ENCODE measurements at regions not wholly inside any gene's neighbourhood (a gene's known extent, or its start where the extent isn't known, plus 50 kb on each side); places are given as distances from the start of the nearest gene placed in this dataset.

DNA sequence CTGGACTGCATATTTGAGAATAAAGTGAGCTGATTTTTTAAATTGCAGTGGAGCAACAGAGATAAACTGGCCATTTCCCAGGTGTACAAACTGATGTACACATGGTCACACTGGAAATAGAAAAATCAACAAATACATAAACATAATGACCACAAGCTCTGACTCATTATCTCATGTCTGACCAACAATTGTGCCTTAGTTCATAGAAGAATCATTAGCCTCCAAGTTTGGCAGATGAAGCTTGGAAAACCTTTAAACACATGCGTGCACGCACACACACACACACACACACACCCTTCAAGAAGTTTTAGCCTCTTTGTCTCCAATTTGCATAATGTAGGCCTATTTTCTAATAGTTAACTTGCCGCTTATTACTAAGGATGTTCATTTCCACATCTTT, 308.9 kb upstream of the POM121L12 start:
- intact Hi-C loops (cut with DNase I), result loop anchor here (10.0 kb wide), 1 partner anchor 1358 kb away; no protein-coding TSS in a partner anchor
- DNase-seq (ENCODE audit: low spot score) (no peak), ATAC-seq (no peak)

DNA sequence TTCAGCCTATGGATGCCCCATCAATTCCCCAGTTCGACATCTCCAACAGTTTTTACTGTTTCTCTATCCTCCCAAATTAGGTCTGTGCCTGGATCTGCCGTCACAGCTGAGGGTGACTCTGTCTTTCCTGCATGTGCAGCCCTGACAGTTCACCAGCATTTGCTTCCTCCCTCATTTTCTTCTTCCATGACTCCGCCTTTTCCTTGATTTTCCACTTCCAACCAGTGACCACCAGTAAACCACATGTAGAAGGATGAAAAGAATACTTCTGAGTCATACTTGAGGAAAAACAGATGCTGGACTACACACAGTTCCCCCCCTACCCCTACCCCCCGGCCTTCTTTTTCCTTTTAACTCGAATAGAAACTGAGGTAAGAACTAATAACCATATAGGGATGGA, 311.8 kb upstream of the POM121L12 start:
- intact Hi-C loops (cut with DNase I), result loop anchor here (10.0 kb wide), 1 partner anchor 1361 kb away; no protein-coding TSS in a partner anchor
- ATAC-seq, result no peak
- no peak for DNase-seq (ENCODE audit: low spot score)

GRCh38 chr7:52720856-52721255, 314.6 kb upstream of the POM121L12 start:
- intact Hi-C loops (cut with DNase I), result loop anchor here (10.0 kb wide), 1 partner anchor 1364 kb away; no protein-coding TSS in a partner anchor
- DNase-seq (ENCODE audit: low spot score), result no peak
- no peak for ATAC-seq

GRCh38 chr7:52719677-52720076, 315.8 kb upstream of the POM121L12 start:
- intact Hi-C loops (cut with DNase I), result loop anchor here (10.0 kb wide), 1 partner anchor 1365 kb away; no protein-coding TSS in a partner anchor
- ATAC-seq (no peak), DNase-seq (ENCODE audit: low spot score) (no peak)

GRCh38 chr7:52715701-52716100, 319.7 kb upstream of the POM121L12 start:
- intact Hi-C loops (cut with DNase I), result no loop called here
- DNase-seq (ENCODE audit: low spot score) (no peak), ATAC-seq (no peak)

GRCh38 chr7:52712938-52713337, 322.5 kb upstream of the POM121L12 start:
- ATAC-seq, result no peak
- DNase-seq (ENCODE audit: low spot score), result no peak
- intact Hi-C loops (cut with DNase I), result no loop called here

GRCh38 chr7:52711951-52712350, 323.5 kb upstream of the POM121L12 start:
- DNase-seq (ENCODE audit: low spot score), result no peak
- no peak for ATAC-seq
- intact Hi-C loops (cut with DNase I), result no loop called here

- intact Hi-C loops (cut with DNase I), result no loop called here
- ATAC-seq, result no peak
- DNase-seq (ENCODE audit: low spot score), result no peak
Measured at GRCh38 chr7:52708846-52709245, 326.6 kb upstream of the POM121L12 start.

- intact Hi-C loops (cut with DNase I), result no loop called here
- DNase-seq (ENCODE audit: low spot score) (no peak), ATAC-seq (no peak)
Measured at GRCh38 chr7:52705768-52706167, 329.7 kb upstream of the POM121L12 start.

- no peak for DNase-seq (ENCODE audit: low spot score)
- no peak for ATAC-seq
- intact Hi-C loops (cut with DNase I), result no loop called here
Measured at GRCh38 chr7:52700349-52700748, 335.1 kb upstream of the POM121L12 start.

DNA sequence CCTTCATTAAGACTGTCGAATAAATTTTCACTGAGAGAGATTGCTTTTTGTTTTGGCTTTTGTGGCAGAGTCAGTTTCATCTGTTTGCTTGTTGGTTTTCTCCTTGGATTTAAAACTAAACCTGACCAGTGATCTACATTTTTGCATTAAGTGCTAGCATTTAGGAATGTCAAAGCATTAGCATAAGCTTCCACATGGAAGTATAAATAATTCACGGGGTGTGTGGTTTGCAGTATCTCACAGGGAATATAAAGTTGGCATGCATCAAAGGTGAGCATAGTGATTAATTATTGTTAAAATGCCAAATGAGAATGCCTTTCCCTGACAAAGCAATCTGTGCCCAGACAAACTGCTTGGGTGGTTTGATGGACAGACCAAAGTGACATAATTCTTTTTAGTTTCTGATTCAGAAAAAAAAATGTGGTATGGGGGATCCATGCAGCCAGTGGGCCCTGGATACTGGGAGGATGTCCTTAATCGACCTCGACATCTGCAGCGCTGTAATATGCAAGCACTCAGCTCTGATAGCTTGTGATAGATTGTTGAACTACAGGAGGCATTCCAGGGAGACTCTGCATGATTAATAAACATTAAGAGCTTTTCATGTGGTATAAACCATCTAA, 339.3 kb upstream of the POM121L12 start:
- no peak for ATAC-seq
- intact Hi-C loops (cut with DNase I), result no loop called here

DNA sequence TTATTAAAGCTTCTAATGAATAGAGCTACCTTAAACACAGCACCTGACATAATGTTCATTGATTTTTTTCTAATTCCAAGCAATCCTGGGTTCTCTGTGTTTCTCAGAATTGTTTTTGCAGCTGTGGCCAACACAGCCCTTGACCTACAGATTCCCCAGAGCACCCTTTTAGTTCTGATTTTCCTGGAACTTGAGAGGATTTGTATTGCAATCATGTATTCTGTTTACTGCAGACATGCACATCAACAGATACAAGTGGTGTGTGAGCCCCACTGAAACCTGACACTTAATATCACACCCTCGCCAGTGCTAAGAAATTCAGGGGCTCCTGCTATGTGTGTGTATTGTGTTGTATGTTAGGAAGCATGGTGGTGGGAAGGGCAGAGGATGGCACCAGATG, 344.2 kb upstream of the POM121L12 start:
- ATAC-seq (peak; percentile 95), DNase-seq (ENCODE audit: low spot score) (no peak)
- intact Hi-C loops (cut with DNase I), result no loop called here

More for the DNA sequence above, 339.3 kb upstream of the POM121L12 start:
- no peak for DNase-seq (ENCODE audit: low spot score)

- ATAC-seq, result no peak
- intact Hi-C loops (cut with DNase I), result no loop called here
- no peak for DNase-seq (ENCODE audit: low spot score)
Measured at GRCh38 chr7:52689912-52690311, 345.5 kb upstream of the POM121L12 start.

DNA sequence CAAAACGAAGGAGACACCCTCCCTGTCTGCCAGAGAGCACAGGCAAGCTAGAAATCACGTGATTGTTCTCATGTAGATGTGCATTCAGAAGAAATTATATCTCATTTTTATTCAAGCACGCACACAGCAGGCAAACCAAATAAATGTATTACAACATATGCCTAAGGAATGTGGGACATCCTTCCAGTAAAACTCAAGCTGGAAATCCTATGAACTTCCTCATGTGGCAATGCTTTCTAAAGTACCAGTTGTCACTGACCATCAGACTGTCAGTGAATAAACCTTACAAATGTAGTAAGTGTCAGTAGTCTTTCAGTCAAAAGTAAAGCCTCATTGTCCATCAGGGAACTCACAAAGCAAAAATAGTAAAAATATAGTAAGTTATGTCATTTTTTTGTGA, 350.1 kb upstream of the POM121L12 start:
- DNase-seq (ENCODE audit: low spot score) (no peak), ATAC-seq (no peak)
- intact Hi-C loops (cut with DNase I), result no loop called here

DNA sequence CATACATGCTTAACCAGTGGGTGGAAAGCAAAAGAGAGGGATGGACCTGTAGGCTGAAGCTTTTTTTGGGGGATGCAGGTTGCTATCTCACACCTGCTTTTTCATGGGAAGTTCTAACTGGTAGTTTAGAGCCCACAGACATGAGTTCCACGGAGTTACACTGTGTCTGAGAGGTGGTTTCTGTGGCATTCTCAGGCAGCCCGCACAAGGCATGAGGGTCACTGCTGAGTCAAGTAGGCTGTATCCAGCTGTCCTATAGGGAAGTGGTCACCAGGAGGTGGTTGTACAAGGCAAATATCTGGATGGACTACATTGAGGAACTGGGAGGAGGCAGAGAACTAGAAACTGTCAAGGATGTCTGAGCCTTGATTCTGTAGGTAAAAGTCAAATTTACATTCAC, 351.0 kb upstream of the POM121L12 start:
- no peak for DNase-seq (ENCODE audit: low spot score)
- intact Hi-C loops (cut with DNase I), result loop anchor here (5.0 kb wide), 1 partner anchor 692 kb away; no protein-coding TSS in a partner anchor

GRCh38 chr7:52682993-52683392, 352.4 kb upstream of the POM121L12 start:
- ATAC-seq (no peak), DNase-seq (ENCODE audit: low spot score) (no peak)
- intact Hi-C loops (cut with DNase I), result loop anchor here (5.0 kb wide), 1 partner anchor 691 kb away; no protein-coding TSS in a partner anchor

More for the DNA sequence above, 351.0 kb upstream of the POM121L12 start:
- no peak for ATAC-seq

- ATAC-seq, result no peak
- DNase-seq (ENCODE audit: low spot score), result no peak
- intact Hi-C loops (cut with DNase I), result no loop called here
Measured at GRCh38 chr7:52670608-52671225, 364.7 kb upstream of the POM121L12 start.

DNA sequence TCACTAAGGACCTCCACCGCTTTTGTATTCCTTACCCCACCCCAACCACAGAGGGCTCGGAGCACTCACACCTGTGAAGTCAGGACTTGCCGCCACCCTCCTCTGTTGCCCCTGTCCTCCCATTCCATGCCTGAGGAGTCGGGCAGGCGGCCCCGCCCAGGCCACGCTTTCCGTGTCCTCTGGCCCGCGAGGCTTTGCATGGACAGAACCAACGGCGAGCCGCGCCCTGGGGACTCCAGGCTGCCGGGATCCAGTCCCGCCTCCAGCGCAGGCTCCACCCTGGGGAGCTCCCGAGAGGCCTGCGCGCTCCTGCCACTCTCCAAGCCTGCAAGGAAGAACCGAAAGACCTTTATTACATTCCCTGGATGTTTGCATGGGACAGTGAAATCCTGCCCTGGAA, 366.4 kb upstream of the POM121L12 start:
- ATAC-seq, result no peak
- intact Hi-C loops (cut with DNase I), result no loop called here
- DNase-seq (ENCODE audit: low spot score), result no peak

- intact Hi-C loops (cut with DNase I), result no loop called here
- DNase-seq (ENCODE audit: low spot score), result no peak
Measured at GRCh38 chr7:52668435-52668834, 367.0 kb upstream of the POM121L12 start.

GRCh38 chr7:52659178-52659577, 376.3 kb upstream of the POM121L12 start:
- intact Hi-C loops (cut with DNase I), result no loop called here
- ATAC-seq (no peak), DNase-seq (ENCODE audit: low spot score) (no peak)

More at GRCh38 chr7:52668435-52668834, 367.0 kb upstream of the POM121L12 start:
- no peak for ATAC-seq

GRCh38 chr7:52656098-52656497, 379.3 kb upstream of the POM121L12 start:
- no peak for DNase-seq (ENCODE audit: low spot score)
- ATAC-seq, result no peak
- intact Hi-C loops (cut with DNase I), result no loop called here
